H1 (cell line): ENCODE measurements at regions not wholly inside any gene's neighbourhood (a gene's known extent, or its start where the extent isn't known, plus 50 kb on each side); places are given as distances from the start of the nearest gene placed in this dataset.

Experiments
- CTCF ChIA-PET: fragments of 300-600 bp; sonication (Branson Sonifier 250); formaldehyde crosslinking; loops from one replicate; lab custom pipeline; 2021; ENCODE audit not compliant: partially characterized antibody; lab: Charles Lee
- POLR2A ChIA-PET: fragments of 300-600 bp; sonication (Branson Sonifier 250); formaldehyde crosslinking; loops from one replicate; lab custom pipeline; 2021; ENCODE audit warnings: inconsistent platforms; ENCODE audit not compliant: partially characterized antibody; lab: Charles Lee
- DNase-seq, 2 experiments: peaks; one replicate each; pipeline versions ENCODE4 v3.0.0 to v3.0.0-alpha.2; 2010 to 2022; ENCODE audit warnings: low spot score in 2 of 2, low read depth in 1 of 2, mixed read lengths in 1 of 2
- FAIRE-seq: peaks from 2 replicates; lab custom pipeline; 2011; peaks lifted over from hg19 to GRCh38; lab: Jason Lieb, UNC
- H2AFZ ChIP-seq: 2 replicates; pipeline ENCODE4 v1.8.1; 2012; ENCODE audit warnings: low read length, inconsistent platforms
- H2AK5ac ChIP-seq: 2 replicates; pipeline ENCODE4 v1.6.1; 2013; ENCODE audit warnings: low read depth, low read length
- H2BK120ac ChIP-seq: replicated peaks from 2 replicates; pipeline ENCODE3; 2013; ENCODE audit warnings: low read depth, low read length, inconsistent platforms
- H2BK12ac ChIP-seq: 2 replicates; pipeline ENCODE4 v1.6.1; 2013; ENCODE audit warnings: low read depth, low read length
- H2BK15ac ChIP-seq: 2 replicates; pipeline ENCODE4 v1.6.1; 2013; ENCODE audit warnings: low read length
- H2BK20ac ChIP-seq: 2 replicates; pipeline ENCODE4 v1.6.1; 2013; ENCODE audit warnings: low read length
- H2BK5ac ChIP-seq: 2 replicates; pipeline ENCODE4 v1.6.1; 2013; ENCODE audit warnings: low read depth, low read length
- H3K14ac ChIP-seq: 2 replicates; pipeline ENCODE4 v1.6.1; 2013; ENCODE audit warnings: inconsistent platforms; ENCODE audit not compliant: insufficient read length
- H3K18ac ChIP-seq: 2 replicates; pipeline ENCODE4 v1.6.1; 2013; ENCODE audit warnings: low read length; ENCODE audit errors: extremely low read depth
- H3K23ac ChIP-seq: 2 replicates; pipeline ENCODE4 v1.6.1; 2013; ENCODE audit warnings: inconsistent platforms; ENCODE audit not compliant: insufficient read length
- H3K23me2 ChIP-seq: 2 replicates; pipeline ENCODE4 v1.6.1; 2013; ENCODE audit warnings: low read depth, low read length
- H3K27ac ChIP-seq: 2 replicates; pipeline ENCODE4 v1.6.1; 2011; ENCODE audit warnings: low read depth, low read length, inconsistent platforms
- H3K27me3 ChIP-seq, 4 experiments: replicated peaks in 1 of 4; 1 replicate in 1 of 4; 2 replicates in 3 of 4; pipeline versions ENCODE4 v1.6.1 to v1.8.1; 2011 to 2013; ENCODE audit warnings: low read length in 3 of 4, mild to moderate bottlenecking in 3 of 4, inconsistent platforms in 2 of 4, mixed read lengths in 2 of 4, moderate library complexity in 1 of 4; ENCODE audit not compliant: control insufficient read depth in 3 of 4, insufficient read depth in 3 of 4; ENCODE audit errors: extremely low read depth in 1 of 4
- H3K36me3 ChIP-seq, 4 experiments: 2 replicates each; pipeline versions ENCODE4 v1.6.1 to v1.8.1; 2011 to 2013; ENCODE audit warnings: mild to moderate bottlenecking in 4 of 4, low read length in 3 of 4, moderate library complexity in 2 of 4, control low read depth in 1 of 4, inconsistent platforms in 1 of 4; ENCODE audit not compliant: insufficient read depth in 4 of 4, control insufficient read depth in 2 of 4
- H3K4ac ChIP-seq: replicated peaks from 2 replicates; pipeline ENCODE3; 2013; ENCODE audit warnings: low read length, low read depth, mixed read lengths, inconsistent platforms; ENCODE audit not compliant: insufficient read length
- H3K4me1 ChIP-seq, 4 experiments: replicated peaks in 1 of 4; 1 replicate in 1 of 4; 2 replicates in 3 of 4; pipeline versions ENCODE4 v1.6.1 to v1.8.1; 2011 to 2013; ENCODE audit warnings: low read length in 3 of 4, inconsistent platforms in 2 of 4, mixed read lengths in 1 of 4; ENCODE audit not compliant: insufficient read depth in 4 of 4, control insufficient read depth in 3 of 4
- H3K4me2 ChIP-seq, 2 experiments: 2 replicates each; pipeline versions ENCODE4 v1.6.1 to v1.8.1; 2011 to 2013; ENCODE audit warnings: low read depth in 2 of 2, low read length in 2 of 2, control low read depth in 1 of 2, inconsistent platforms in 1 of 2, mild to moderate bottlenecking in 1 of 2; ENCODE audit not compliant: insufficient read depth in 1 of 2
- H3K4me3 ChIP-seq, 4 experiments: fragments of 200-600, 300-600 bp in 1 of 4; sonication (generic), shearing (Covaris generic), sonication (Bioruptor Twin) in 1 of 4; 2 replicates each; pipeline versions ENCODE4 v1.5.1 to v1.8.1; 2011 to 2016; ENCODE audit warnings: low read length in 4 of 4, low read depth in 3 of 4, control low read depth in 2 of 4, inconsistent platforms in 2 of 4, mild to moderate bottlenecking in 2 of 4, mixed read lengths in 1 of 4, moderate library complexity in 1 of 4; ENCODE audit not compliant: insufficient read depth in 2 of 4; ENCODE audit errors: extremely low read depth in 1 of 4
- H3K56ac ChIP-seq: replicated peaks from 2 replicates; pipeline ENCODE3; 2013; ENCODE audit warnings: low read depth, mild to moderate bottlenecking, mixed read lengths, low read length, inconsistent platforms; ENCODE audit not compliant: insufficient read length
- H3K79me1 ChIP-seq: 2 replicates; pipeline ENCODE4 v1.6.1; 2013; ENCODE audit warnings: low read depth, low read length, control low read depth
- H3K79me2 ChIP-seq, 2 experiments: 2 replicates each; pipeline versions ENCODE4 v1.6.1 to v1.8.1; 2012 to 2013; ENCODE audit warnings: low read length in 2 of 2, mild to moderate bottlenecking in 2 of 2, inconsistent platforms in 1 of 2; ENCODE audit not compliant: insufficient read depth in 2 of 2, control insufficient read depth in 1 of 2
- H3K9ac ChIP-seq, 4 experiments: replicated peaks in 1 of 4; 1 replicate in 1 of 4; 2 replicates in 3 of 4; pipeline versions ENCODE4 v1.6.1 to v1.8.1; 2011 to 2013; ENCODE audit warnings: low read depth in 3 of 4, low read length in 3 of 4, control low read depth in 2 of 4, mild to moderate bottlenecking in 2 of 4, moderate library complexity in 2 of 4, inconsistent platforms in 1 of 4; ENCODE audit errors: extremely low read depth in 1 of 4
- H3K9me3 ChIP-seq, 2 experiments: 2 replicates each; pipeline versions ENCODE4 v1.6.1 to v1.8.1; 2012 to 2013; ENCODE audit warnings: mild to moderate bottlenecking in 2 of 2, moderate library complexity in 2 of 2, control low read depth in 1 of 2, inconsistent platforms in 1 of 2, low read depth in 1 of 2, low read length in 1 of 2, mixed read lengths in 1 of 2; ENCODE audit not compliant: insufficient read depth in 2 of 2
- H4K20me1 ChIP-seq, 2 experiments: replicated peaks in 1 of 2; 2 replicates each; pipeline versions ENCODE3 to v1.8.1; 2011 to 2013; ENCODE audit warnings: inconsistent platforms in 2 of 2, low read length in 2 of 2, mild to moderate bottlenecking in 1 of 2; ENCODE audit not compliant: insufficient read depth in 2 of 2, control insufficient read depth in 1 of 2
- H4K5ac ChIP-seq: 2 replicates; pipeline ENCODE4 v1.6.1; 2013; ENCODE audit warnings: low read length, low read depth, mixed read lengths, inconsistent platforms; ENCODE audit not compliant: insufficient read length
- H4K8ac ChIP-seq: 2 replicates; pipeline ENCODE4 v1.8.0; 2013; ENCODE audit warnings: mild to moderate bottlenecking, moderate library complexity, low read length, inconsistent platforms; ENCODE audit not compliant: insufficient read depth; ENCODE audit errors: extremely low read depth
- H4K91ac ChIP-seq: replicated peaks from 2 replicates; pipeline ENCODE3; 2013; ENCODE audit warnings: low read length, mixed read lengths, inconsistent platforms; ENCODE audit not compliant: insufficient read length
- EGR1 ChIP-seq: IDR thresholded peaks from 2 replicates; pipeline ENCODE4 v1.6.1; 2011; ENCODE audit warnings: low read depth, low read length, borderline replicate concordance
- EP300 ChIP-seq, 2 experiments: IDR thresholded peaks; 1 replicate in 1 of 2; 2 replicates in 1 of 2; pipeline ENCODE4 v1.6.1; 2011 to 2012; ENCODE audit warnings: low read depth in 2 of 2, low read length in 2 of 2, mild to moderate bottlenecking in 2 of 2, borderline replicate concordance in 1 of 2, inconsistent platforms in 1 of 2, moderate library complexity in 1 of 2
- KDM4A ChIP-seq: IDR thresholded peaks from one replicate; pipeline ENCODE4 v1.7.1; 2012; ENCODE audit warnings: low read depth, mild to moderate bottlenecking, moderate library complexity, low read length, inconsistent platforms; ENCODE audit not compliant: severe bottlenecking
- KDM5A ChIP-seq: fragments of 200-600 bp; IDR thresholded peaks from 2 replicates; pipeline ENCODE4 v1.7.1; 2012; ENCODE audit warnings: mild to moderate bottlenecking, low read length, inconsistent platforms, mixed read lengths
- PHF8 ChIP-seq: fragments of 200-600 bp; sonication (generic); conservative IDR thresholded peaks from 2 replicates; pipeline ENCODE4 v1.7.1; 2012; ENCODE audit warnings: low read depth, mild to moderate bottlenecking, inconsistent platforms, low read length, moderate library complexity
- POLR2A ChIP-seq, 2 experiments: IDR thresholded peaks; 1 replicate in 1 of 2; 2 replicates in 1 of 2; pipeline ENCODE4 v1.6.1; 2011; ENCODE audit warnings: low read depth in 2 of 2, low read length in 2 of 2, mild to moderate bottlenecking in 2 of 2; ENCODE audit errors: control extremely low read depth in 1 of 2
- SIN3A ChIP-seq, 2 experiments: IDR thresholded peaks in 1 of 2; conservative IDR thresholded peaks in 1 of 2; 2 replicates each; pipeline ENCODE4 v1.6.1; 2011 to 2012; ENCODE audit warnings: low read length in 2 of 2, improper control_type of control experiment in 1 of 2, low read depth in 1 of 2, mild to moderate bottlenecking in 1 of 2
- SIRT6 ChIP-seq: IDR thresholded peaks from one replicate; pipeline ENCODE4 v1.7.1; 2012; ENCODE audit warnings: low read length, inconsistent platforms
- TCF12 ChIP-seq: IDR thresholded peaks from 2 replicates; pipeline ENCODE4 v1.6.1; 2011; ENCODE audit warnings: low read depth, mild to moderate bottlenecking, low read length
- USF2 ChIP-seq: IDR thresholded peaks from 2 replicates; pipeline ENCODE4 v1.6.1; 2011; ENCODE audit warnings: low read length, improper control_type of control experiment
- WGBS, 2 experiments: shearing (Covaris generic) in 1 of 2; methylation state at CpG; one replicate each; pipeline versions ENCODE4 v1.1.6 to v1.1.7; 2013 to 2015; ENCODE audit warnings: low lambda C conversion rate in 2 of 2, mixed read lengths in 2 of 2, inconsistent platforms in 1 of 2, low coverage in 1 of 2, missing lambda C conversion rate in 1 of 2; ENCODE audit not compliant: insufficient replicate concordance in 2 of 2, insufficient coverage in 1 of 2, insufficient read length in 1 of 2; ENCODE audit errors: extremely low coverage in 1 of 2, missing lambda C conversion rate in 1 of 2; 5-methylcytosine and 5-hydroxymethylcytosine counted together

DNA sequence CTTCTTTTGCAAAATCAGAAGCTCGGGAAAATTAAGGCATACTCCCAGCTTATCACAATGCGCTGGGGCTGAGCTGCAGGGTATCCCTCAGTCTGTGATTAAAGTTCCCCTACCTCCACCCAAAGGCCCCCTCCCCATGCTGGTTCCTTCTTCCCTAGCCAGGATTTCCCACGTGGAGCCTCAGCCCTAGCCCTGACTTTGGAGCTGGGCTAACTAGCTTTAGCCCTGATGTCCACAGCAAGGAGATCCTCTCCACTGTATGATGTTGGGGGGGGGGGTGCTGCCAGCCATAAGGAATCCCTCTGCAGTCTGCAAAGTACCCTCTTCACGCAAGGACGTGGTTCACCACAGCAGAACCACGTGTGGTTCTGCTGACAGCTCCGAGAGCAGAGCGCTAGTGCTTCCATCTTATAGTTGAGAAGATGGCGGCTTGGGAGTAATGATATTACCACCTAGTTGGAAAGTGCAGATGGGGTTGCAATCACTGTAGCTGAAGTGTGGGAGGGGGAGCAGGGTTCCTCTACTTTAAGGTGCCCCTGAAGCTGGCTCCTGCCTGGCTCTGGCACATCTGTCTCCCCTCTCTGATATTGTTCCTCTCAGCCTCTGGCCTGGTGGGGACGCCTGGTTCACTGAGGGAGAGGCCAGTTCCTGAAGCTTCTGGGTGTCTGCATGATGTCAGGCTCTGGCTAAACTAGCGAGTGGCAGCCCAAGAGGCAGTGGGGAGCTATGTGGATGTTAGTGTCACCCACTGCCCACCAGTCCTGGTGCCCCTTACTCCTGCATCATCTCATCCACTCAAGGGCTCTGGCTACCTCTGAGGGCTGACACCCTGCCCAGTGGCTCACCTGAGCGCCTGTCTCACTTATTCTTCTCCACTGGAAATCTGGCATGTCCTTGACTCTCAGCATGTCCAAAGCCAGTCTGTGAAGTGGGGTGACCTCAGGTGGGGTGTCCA is 270.7 kb downstream of the RPS24 start:
- no peak overlapping the region for H3K4me3 ChIP-seq
- H3K18ac ChIP-seq, result no peak overlapping the region
- peak in 1 of 2 experiments; percentile 39 for DNase-seq
- ChIA-PET POLR2A (interaction anchor here (1.0 to 1.3 kb wide), 2 partner anchors 9 to 262 kb away, joined by 4 read pairs; no protein-coding TSS in a partner anchor), CTCF (interaction anchor here (0.6 to 5.3 kb wide), 32 partner anchors 9 to 321 kb away, joined by 3 to 55 read pairs (median 4); no protein-coding TSS in a partner anchor)
- no peak for FAIRE-seq
- H2BK15ac ChIP-seq, result no peak overlapping the region
- no peak overlapping the region for H2AK5ac ChIP-seq
- H3K4ac ChIP-seq, result no peak overlapping the region
- H3K79me1 ChIP-seq, result no peaks in the 10 kb centered on the region
- no peak overlapping the region for H2BK12ac ChIP-seq
- no peaks in the 10 kb centered on the region for H3K36me3 ChIP-seq
- no peak overlapping the region for H3K27ac ChIP-seq
- H3K23ac ChIP-seq, result no peak overlapping the region
- 0 out of 7 replicates have a peak, but pooled peaks cover 0 to 3% (median 0%) of the 10 kb centered on the region in 4 experiments for H3K27me3 ChIP-seq
- H3K4me1 ChIP-seq, result peaks cover 7 to 10% (median 7%) of the 10 kb centered on the region in 4 experiments
- H4K91ac ChIP-seq, result no peak overlapping the region
- H4K20me1 ChIP-seq, result no peaks in the 10 kb centered on the region
- no peak overlapping the region for H2AFZ ChIP-seq
- no peak overlapping the region for H3K14ac ChIP-seq
- WGBS, 2 experiments, result 76% methylated on average over 12 of the region's 12 CpGs; no CpG with 5 or more reads in 1 of the 2 experiments
- peaks cover 4% of the 10 kb centered on the region for H3K23me2 ChIP-seq
- H3K9me3 ChIP-seq, result no peaks in the 10 kb centered on the region; a peak in 1 of 4 replicates
- H3K56ac ChIP-seq, result no peak overlapping the region
- H2BK20ac ChIP-seq, result peak overlapping the region; percentile 66; the same call in 1 of the 2 replicates
- no peak overlapping the region for H2BK5ac ChIP-seq
- H3K9ac ChIP-seq, result no peak overlapping the region
- H4K8ac ChIP-seq, result no peak overlapping the region
- H3K79me2 ChIP-seq, result no peaks in the 10 kb centered on the region
- peak overlapping the region in 1 of 2 experiments; percentile 82; a peak in 1 of 4 replicates for H3K4me2 ChIP-seq
- H2BK120ac ChIP-seq, result no peak overlapping the region
- H4K5ac ChIP-seq, result no peak overlapping the region
- TF ChIP-seq KDM5A (no peak), SIRT6 (no peak), TCF12 (no peak), USF2 (no peak), EGR1 (no peak), PHF8 (no peak), EP300 (IDR thresholded peaks at IDR 0.05; ENCODE audit: borderline replicate concordance in 1 of 2, low read depth in 2 of 2, low read length in 2 of 2) (no peak), SIN3A (conservative IDR thresholded peaks at IDR 0.05 in 1 of 2, IDR thresholded peaks at IDR 0.05 in 1 of 2; ENCODE audit: low read depth in 1 of 2, low read length in 2 of 2) (no peak), KDM4A (no peak), POLR2A (IDR thresholded peaks at IDR 0.05; ENCODE audit: control extremely low read depth in 1 of 2, low read depth in 2 of 2, low read length in 2 of 2) (no peak)
